ENCODE measurements at regions not wholly inside any gene's neighbourhood (a gene's known extent, or its start where the extent isn't known, plus 50 kb on each side); places are given as distances from the start of the nearest gene placed in this dataset.

DNA sequence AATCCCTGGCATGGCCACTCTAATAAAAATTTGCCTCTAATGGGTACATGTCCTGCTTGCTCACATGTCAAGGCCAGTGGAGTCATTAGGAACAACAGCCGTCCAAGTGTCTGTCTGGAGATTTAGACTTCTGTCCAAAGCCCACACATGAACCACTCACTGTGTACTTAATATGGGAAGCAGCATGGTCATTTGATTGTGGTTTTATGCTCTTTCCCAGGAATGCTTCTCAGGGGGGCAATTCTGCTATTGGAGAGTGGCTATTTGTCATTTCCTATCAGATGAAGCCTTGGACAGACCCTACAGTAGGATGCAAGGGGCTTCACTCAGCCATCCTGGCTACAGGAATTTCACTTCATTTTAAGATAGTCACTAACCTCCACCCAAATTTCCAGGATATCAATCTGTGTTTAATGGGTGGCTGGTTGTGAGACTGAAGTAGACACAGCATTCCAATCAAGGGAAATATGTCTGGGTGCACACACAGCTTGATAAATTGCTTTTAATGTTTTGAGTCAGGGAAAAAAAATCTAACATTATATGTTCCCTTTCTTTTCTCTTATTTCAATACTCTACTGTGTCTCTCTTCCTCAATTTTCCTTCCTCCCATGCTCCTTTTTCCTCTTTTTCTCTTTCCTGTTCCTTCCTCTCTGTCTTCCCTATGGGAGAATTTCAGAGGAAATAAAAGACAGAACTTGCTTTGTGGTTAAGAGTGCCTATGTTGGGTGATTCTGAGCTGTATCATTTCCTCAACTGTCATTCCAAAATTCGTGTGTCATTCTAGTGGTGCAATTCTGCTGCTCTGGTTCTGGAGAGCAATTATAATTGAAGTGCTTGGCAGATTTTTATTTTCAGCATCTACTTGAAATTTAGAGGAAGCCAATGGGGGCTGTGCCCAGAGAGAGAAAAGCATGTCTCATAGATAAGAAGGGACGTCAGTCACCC, 320.1 kb downstream of the OSR1 start:
- TF ChIP-seq, protein P1, sequence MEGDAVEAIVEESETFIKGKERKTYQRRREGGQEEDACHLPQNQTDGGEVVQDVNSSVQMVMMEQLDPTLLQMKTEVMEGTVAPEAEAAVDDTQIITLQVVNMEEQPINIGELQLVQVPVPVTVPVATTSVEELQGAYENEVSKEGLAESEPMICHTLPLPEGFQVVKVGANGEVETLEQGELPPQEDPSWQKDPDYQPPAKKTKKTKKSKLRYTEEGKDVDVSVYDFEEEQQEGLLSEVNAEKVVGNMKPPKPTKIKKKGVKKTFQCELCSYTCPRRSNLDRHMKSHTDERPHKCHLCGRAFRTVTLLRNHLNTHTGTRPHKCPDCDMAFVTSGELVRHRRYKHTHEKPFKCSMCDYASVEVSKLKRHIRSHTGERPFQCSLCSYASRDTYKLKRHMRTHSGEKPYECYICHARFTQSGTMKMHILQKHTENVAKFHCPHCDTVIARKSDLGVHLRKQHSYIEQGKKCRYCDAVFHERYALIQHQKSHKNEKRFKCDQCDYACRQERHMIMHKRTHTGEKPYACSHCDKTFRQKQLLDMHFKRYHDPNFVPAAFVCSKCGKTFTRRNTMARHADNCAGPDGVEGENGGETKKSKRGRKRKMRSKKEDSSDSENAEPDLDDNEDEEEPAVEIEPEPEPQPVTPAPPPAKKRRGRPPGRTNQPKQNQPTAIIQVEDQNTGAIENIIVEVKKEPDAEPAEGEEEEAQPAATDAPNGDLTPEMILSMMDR (IDR thresholded peaks at IDR 0.05) = no peak
- no peak for TF ChIP-seq POLR2AphosphoS5 (IDR thresholded peaks at IDR 0.05; ENCODE audit: insufficient read depth in 1 of 2, low read depth in 1 of 2)

Data from vagina (tissue), 2 donors.